ENCODE measurements at regions not wholly inside any gene's neighbourhood (a gene's known extent, or its start where the extent isn't known, plus 50 kb on each side); places are given as distances from the start of the nearest gene placed in this dataset.

DNA sequence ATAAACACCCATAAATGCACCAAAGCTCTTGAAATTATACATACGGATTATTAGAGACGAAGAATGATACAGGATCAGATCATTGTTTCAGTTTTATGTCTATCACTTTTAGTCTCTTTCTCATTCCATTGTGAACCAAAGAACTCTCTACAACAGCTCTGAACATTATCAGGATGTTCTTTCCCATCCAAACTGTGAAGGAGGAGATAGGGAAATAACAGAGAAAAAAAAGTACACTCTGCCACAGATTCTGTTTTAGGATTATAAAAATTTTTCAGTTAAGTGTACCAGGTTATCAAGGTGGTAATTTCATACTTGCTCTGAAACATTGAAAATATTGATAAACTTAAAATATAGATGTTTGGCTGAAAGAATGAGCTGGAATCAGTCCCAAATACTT lies 270.9 kb downstream of the MZT1 start:
- no peak overlapping the region for H3K27ac ChIP-seq
- H3K4me3 ChIP-seq: no peak overlapping the region
- ATAC-seq (ENCODE audit: insufficient number of reproducible peaks, low FRiP score, low read depth) (no peak), DNase-seq (ENCODE audit: low spot score) (no peak)
- H3K36me3 ChIP-seq: no peaks in the 10 kb centered on the region
- H3K27me3 ChIP-seq (replicated peaks; ENCODE audit: insufficient read depth): no peaks in the 10 kb centered on the region
- peaks cover 0 to 4% of the 10 kb centered on the region in 2 donors for H3K4me1 ChIP-seq (ENCODE audit: control insufficient read depth in 1 of 2, low read depth in 2 of 2)
- no peaks in the 10 kb centered on the region for H3K9me3 ChIP-seq
- TF ChIP-seq, protein P1, sequence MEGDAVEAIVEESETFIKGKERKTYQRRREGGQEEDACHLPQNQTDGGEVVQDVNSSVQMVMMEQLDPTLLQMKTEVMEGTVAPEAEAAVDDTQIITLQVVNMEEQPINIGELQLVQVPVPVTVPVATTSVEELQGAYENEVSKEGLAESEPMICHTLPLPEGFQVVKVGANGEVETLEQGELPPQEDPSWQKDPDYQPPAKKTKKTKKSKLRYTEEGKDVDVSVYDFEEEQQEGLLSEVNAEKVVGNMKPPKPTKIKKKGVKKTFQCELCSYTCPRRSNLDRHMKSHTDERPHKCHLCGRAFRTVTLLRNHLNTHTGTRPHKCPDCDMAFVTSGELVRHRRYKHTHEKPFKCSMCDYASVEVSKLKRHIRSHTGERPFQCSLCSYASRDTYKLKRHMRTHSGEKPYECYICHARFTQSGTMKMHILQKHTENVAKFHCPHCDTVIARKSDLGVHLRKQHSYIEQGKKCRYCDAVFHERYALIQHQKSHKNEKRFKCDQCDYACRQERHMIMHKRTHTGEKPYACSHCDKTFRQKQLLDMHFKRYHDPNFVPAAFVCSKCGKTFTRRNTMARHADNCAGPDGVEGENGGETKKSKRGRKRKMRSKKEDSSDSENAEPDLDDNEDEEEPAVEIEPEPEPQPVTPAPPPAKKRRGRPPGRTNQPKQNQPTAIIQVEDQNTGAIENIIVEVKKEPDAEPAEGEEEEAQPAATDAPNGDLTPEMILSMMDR (IDR thresholded peaks at IDR 0.05): no peak

DNA sequence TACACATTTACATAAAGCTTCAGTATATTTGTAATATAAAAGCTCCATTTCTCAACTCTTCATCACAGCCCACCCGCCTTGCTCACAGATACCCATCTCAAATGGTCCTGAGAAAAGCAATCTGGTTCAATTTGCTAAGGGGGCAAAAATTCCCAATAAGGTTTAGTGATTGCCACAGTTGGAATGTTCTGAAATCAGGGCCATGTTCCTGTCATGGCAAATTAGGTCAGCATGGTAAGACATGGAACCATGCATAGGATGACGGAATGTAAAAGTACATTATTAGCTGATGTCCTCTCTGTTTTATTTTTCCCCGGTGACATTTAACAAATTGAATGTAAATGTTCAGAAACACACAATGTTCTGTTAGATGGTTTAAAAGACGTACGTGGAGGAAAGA lies 274.3 kb downstream of the MZT1 start:
- TF ChIP-seq, protein P1 (IDR thresholded peaks at IDR 0.05): no peak
- H3K4me3 ChIP-seq: no peak overlapping the region
- DNase-seq (ENCODE audit: low spot score): no peak
- no peaks in the 10 kb centered on the region for H3K36me3 ChIP-seq
- no peak overlapping the region for H3K27ac ChIP-seq
- no peak for ATAC-seq (ENCODE audit: insufficient number of reproducible peaks, low FRiP score, low read depth)
- no peaks in the 10 kb centered on the region for H3K9me3 ChIP-seq
- no peaks in the 10 kb centered on the region for H3K4me1 ChIP-seq (ENCODE audit: control insufficient read depth in 1 of 2, low read depth in 2 of 2)
- H3K27me3 ChIP-seq (replicated peaks; ENCODE audit: insufficient read depth): no peaks in the 10 kb centered on the region

DNA sequence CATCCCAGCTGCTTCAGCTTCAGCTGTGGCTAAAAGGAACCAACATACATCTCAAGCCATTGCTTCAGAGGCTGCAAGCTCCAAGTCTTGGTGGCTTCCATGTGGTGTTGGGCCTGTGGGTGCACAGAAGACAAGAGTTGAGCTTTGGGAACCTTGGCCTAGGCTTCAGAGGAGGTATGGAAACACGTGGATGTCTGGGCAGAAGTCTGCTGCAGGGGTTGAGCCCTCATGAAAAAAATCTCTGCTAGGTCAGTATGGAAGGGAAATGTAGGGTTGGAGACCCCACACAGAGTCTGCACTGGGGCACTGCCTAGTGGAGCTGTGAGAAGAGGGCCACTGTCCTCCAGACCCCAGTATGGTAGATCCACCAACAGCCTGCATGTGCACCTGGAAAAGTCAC lies 279.3 kb downstream of the MZT1 start:
- Histone ChIP-seq H3K9me3 (no peaks in the 10 kb centered on the region), H3K4me3 (no peak overlapping the region), H3K27ac (no peak overlapping the region), H3K4me1 (ENCODE audit: control insufficient read depth in 1 of 2, low read depth in 2 of 2) (no peaks in the 10 kb centered on the region), H3K27me3 (replicated peaks; ENCODE audit: insufficient read depth) (no peaks in the 10 kb centered on the region), H3K36me3 (no peaks in the 10 kb centered on the region)
- no peak for ATAC-seq (ENCODE audit: insufficient number of reproducible peaks, low FRiP score, low read depth)
- TF ChIP-seq, protein P1 (IDR thresholded peaks at IDR 0.05): no peak
- no peak for DNase-seq (ENCODE audit: low spot score)

DNA sequence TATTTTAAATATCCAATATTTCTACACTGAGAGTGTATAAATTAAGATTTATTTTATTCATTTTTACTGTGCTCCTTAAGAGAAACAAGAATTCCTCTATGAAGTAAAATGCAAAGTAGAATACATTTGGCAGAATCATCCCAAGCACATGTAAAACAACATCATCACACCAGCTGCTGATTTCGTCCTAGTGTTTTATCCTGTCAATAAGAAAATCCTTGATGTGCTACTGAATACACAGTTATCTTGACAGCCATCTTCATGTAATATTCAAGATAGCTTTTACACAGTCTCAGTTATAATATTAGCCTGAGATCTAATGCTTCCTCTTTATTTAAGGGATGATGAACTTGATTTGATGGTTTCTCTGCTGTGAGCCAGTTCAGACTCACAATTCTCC lies 282.4 kb downstream of the MZT1 start:
- Histone ChIP-seq H3K9me3 (no peaks in the 10 kb centered on the region), H3K4me3 (no peak overlapping the region), H3K4me1 (ENCODE audit: control insufficient read depth in 1 of 2, low read depth in 2 of 2) (no peaks in the 10 kb centered on the region), H3K27me3 (replicated peaks; ENCODE audit: insufficient read depth) (no peaks in the 10 kb centered on the region), H3K27ac (no peak overlapping the region), H3K36me3 (no peaks in the 10 kb centered on the region)
- ATAC-seq (ENCODE audit: insufficient number of reproducible peaks, low FRiP score, low read depth) (no peak), DNase-seq (ENCODE audit: low spot score) (no peak)
- TF ChIP-seq, protein P1 (IDR thresholded peaks at IDR 0.05): no peak

DNA sequence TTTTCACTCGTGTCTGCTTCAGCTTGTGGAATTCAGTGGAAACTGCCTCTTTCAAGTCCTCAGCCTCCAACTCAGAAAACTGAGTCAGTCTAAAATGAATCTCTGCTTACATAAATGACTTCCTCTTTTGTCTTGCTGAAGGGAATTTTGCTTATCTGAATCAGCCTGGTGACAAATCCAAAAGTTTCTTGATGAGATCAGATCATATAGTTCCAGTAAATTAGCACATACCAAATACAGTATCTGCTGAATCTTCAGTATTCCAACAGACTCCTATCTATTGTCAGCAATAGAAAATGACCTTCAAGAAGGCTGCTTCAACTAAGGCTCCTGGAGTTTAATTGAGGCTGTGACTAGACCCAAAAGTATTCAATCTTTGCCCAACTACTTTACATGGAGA lies 290.0 kb downstream of the MZT1 start:
- DNase-seq (ENCODE audit: low spot score) (no peak), ATAC-seq (ENCODE audit: insufficient number of reproducible peaks, low FRiP score, low read depth) (no peak)
- no peaks in the 10 kb centered on the region for H3K36me3 ChIP-seq
- no peaks in the 10 kb centered on the region for H3K27me3 ChIP-seq (replicated peaks; ENCODE audit: insufficient read depth)
- no peak overlapping the region for H3K27ac ChIP-seq
- H3K4me1 ChIP-seq (ENCODE audit: control insufficient read depth in 1 of 2, low read depth in 2 of 2): no peaks in the 10 kb centered on the region
- TF ChIP-seq, protein P1 (IDR thresholded peaks at IDR 0.05): no peak
- no peaks in the 10 kb centered on the region for H3K9me3 ChIP-seq
- H3K4me3 ChIP-seq: no peak overlapping the region
